Testis (tissue), 2 donors: ENCODE measurements at regions not wholly inside any gene's neighbourhood (a gene's known extent, or its start where the extent isn't known, plus 50 kb on each side); places are given as distances from the start of the nearest gene placed in this dataset.

ENCODE experiments used
- POLR2A ChIP-seq: fragments of 450-650 bp; IDR thresholded peaks from one replicate; pipeline ENCODE4 v1.6.1; 2017; ENCODE audit warnings: antibody characterized with exemption, mild to moderate bottlenecking, moderate library complexity
- TF ChIP-seq, protein P1 (sequence below), 3 experiments: fragments of 450-650 bp in 2 of 3; fragments of 200-600 bp in 1 of 3; sonication (generic) in 1 of 3; IDR thresholded peaks; one replicate each; pipeline ENCODE4 v1.5.1; 2016 to 2019; ENCODE audit warnings: antibody characterized with exemption in 3 of 3, mild to moderate bottlenecking in 2 of 3, moderate library complexity in 1 of 3

GRCh38 chr3:43910750-43911149 is 220.0 kb downstream of the ABHD5 start:
- TF ChIP-seq, protein P1, sequence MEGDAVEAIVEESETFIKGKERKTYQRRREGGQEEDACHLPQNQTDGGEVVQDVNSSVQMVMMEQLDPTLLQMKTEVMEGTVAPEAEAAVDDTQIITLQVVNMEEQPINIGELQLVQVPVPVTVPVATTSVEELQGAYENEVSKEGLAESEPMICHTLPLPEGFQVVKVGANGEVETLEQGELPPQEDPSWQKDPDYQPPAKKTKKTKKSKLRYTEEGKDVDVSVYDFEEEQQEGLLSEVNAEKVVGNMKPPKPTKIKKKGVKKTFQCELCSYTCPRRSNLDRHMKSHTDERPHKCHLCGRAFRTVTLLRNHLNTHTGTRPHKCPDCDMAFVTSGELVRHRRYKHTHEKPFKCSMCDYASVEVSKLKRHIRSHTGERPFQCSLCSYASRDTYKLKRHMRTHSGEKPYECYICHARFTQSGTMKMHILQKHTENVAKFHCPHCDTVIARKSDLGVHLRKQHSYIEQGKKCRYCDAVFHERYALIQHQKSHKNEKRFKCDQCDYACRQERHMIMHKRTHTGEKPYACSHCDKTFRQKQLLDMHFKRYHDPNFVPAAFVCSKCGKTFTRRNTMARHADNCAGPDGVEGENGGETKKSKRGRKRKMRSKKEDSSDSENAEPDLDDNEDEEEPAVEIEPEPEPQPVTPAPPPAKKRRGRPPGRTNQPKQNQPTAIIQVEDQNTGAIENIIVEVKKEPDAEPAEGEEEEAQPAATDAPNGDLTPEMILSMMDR (IDR thresholded peaks at IDR 0.05), result no peak
- no peak for TF ChIP-seq POLR2A
